NK-92 (cell line): ENCODE measurements at regions not wholly inside any gene's neighbourhood (a gene's known extent, or its start where the extent isn't known, plus 50 kb on each side); places are given as distances from the start of the nearest gene placed in this dataset.

Experiments
- DNase-seq: peaks from one replicate; lab custom pipeline; 2025; ENCODE audit not compliant: unreplicated experiment; lab: John Stamatoyannopoulos, UW

DNA sequence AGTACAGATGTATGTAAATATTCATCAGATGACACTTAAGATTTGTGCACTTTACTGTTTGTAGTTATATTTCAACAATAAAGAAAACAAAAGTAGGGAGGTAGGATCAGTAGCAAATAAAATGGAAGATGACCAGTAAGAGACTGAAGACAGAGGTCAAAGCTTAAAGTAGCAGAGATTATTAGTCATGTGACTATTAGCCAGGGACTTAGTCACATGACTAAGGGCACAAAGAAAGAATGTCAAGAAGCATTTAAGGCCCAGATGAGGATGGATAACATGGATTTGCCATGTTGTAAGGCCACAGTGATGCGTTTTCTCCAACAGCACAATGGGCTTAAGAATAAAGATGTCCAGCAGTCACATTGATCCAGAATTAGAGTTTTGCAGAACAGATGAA is 479.6 kb downstream of the BCOR start:
- no peak for DNase-seq

DNA sequence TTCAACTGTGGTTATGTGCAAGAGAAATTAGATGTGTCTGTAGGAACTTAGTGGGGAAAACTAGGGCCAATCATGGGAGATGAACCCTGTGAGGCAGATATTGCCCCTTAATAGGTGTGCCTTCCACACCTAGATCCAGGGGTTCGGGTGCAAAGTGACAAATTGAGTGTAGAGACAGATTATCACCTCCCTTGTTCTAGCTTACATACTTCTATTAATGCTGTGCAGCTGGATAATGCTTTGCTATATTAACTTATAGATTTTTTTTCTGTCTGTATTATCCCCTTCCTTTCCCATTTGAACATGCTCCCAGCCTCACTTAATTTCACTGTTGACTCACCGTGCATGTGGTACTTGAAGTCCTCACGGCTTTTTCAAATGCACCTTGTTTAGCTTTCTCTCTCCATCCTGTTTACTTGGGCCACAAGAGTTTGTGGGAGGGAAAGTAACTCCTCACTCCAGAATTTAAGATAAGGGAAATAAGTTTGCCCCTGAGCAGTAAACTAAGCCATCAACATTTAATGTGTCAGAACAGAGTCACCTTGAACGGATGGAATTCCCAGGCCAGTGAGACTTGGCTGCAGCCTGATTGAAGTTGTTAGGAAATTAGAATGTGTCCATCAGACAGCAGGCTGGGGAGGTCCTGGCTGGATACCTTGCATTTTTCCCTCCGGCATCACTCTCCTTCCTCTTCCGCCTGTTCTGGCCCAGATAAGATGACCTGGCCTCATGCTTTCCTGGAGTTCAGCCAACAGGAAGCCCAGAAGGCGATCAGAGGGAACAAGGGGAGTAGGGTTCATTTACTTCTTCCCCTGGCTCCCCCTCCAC is 478.4 kb downstream of the BCOR start:
- no peak for DNase-seq

DNA sequence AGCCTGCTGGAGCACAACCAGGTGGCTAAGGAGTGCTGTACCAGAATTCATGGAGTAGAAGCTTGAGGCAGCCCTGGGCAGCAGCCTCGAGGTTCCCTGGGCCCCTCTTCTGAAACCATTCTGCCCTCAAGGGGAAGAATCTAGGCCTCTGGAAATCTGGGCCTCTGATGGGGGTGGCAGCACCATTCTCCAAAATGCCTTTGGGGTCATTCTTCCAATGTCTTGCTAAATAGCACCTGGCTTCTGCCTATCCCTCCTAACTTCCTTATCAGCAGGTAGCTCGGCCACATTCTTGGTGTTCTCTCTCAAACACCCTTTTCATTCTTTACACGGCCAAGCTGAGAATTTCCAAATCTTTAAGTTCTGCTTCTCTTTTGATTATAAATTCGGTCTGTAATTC is 473.6 kb downstream of the BCOR start:
- DNase-seq, result no peak

DNA sequence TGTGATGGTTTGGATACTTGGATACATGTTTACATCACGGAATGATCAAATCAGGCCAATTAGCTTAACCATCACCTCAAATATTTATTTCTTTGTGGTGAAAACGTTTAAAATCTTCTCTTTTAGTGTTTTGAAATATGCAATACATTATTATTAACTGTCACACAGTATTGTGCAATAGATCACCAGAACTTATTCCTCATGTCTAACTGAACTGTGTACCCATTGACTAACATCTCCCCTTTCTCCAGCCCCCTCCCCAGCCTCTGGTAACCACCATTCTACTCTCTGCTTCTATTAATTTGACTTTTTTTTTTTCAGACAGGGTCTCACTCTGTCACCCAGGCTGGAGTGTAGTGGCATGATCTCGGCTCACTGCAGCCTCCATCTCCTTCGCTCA is 471.9 kb downstream of the BCOR start:
- DNase-seq, result no peak

DNA sequence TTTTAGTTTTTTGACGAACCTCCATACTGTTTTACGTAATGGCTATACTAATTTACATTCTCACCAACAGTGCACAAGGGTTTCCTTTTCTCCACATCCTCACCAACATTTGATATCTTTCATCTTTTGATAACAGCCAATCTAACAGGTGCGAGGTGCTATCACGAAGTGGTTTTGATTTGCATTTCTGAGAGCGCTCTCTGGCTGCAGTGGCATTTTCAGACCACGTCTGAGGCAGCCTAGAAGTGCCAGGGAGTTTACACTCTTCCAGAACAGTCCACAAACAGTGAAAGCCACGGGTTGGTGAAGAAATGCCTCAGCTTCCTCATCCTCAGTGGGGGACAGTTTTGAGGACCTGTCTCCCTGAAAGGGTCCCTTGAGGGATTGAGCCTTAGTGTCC is 471.0 kb downstream of the BCOR start:
- no peak for DNase-seq

DNA sequence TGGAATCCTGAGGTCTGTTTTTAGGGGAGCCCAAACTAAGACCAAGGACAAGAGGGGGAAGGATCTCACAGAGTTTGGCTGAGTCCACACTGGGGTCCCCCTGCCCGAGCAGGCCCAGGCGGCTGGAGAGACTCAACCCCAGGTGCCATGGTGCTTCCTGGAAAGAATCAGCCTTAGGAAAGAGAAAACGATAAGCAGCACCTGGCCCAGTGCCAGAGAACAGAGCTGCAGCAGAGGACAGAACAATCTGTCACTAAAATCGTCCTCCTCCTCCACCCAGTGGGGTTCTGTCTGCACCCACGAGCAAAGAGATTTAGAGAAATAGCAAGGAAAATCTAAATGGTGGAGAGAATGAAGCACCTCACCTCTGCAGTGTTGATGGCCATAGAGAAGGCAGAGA is 470.5 kb downstream of the BCOR start:
- DNase-seq, result no peak

DNA sequence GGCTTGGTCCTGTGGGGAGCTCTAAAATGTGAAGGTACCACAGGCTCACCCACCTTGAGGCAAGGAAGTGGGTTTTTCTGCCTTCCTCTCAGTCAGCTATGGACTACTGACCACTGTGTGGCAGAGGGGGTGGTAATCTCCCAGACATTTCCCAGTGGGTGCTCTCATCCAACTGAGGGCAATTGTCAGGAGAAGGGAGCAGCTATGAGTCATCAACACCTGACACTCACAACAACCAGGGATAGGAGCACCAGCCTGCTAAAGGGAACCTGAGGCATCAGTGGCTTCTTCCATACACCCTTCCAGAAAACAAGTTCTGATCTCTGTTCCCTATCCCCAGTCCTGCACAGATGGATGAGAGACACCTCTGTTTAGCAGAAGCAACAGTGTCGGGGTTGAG is 468.8 kb downstream of the BCOR start:
- DNase-seq, result no peak

DNA sequence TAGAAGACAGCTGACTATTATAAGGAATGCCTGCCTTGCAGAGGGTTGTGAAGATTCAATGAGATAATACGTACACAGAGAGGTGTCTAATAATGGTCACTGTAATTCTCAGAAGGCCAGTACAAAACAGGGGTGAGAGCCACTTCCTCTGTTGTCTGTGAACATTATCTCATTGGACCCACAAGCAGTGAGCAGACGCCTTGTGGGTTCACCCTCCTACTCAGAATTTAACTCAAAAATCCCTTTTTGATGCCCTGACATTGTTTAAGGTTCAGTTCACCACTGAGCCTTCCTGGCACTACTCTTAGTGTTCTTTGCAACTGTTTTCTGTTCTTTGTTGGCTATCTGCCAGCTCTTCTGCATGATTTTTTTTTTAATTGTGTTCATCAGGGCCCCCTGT is 467.4 kb downstream of the BCOR start:
- no peak for DNase-seq

DNA sequence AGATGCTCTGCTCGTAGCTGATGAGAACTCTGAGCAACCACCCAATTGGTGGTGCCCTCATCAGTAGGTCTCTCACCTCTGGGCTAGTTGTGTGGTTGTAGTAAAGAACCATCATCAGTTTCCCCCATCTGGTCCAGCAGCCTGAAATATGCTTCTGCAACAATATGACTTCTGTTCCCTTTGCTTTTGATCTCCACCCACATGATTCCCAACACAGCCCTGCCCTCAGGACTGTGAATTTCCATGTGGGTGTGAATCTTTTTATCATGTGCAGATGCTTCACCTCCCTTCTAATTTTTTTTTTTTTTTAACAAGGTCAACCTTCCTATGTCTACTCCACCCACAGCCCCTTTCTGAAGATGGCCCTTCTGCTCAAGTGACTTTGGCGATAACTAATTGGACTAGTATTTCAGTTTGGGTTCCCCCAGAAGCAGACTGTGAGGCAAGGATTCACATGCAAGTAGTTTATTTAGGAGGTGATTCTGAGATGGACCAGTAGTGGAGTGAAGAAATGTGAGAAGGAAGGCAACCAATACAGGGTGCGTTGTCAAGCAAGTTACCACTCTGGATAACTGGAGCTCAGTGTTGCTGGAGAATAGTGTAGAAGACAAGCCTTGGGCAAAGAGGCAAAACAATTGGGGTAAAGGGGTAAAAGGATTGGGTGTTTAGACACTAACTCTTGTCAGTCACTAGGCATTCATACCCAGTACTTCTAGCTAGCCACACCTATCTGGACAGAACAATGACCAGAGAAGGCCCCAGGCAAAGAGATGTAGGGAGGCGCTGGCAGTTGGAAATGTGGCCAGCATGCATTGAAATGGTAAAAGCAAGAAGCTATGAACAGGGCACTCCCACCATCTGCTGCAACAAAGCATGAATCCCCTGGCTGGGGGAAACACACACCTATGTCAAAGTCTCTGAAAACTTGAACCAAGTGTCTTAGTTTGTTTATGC is 466.2 kb downstream of the BCOR start:
- no peak for DNase-seq

DNA sequence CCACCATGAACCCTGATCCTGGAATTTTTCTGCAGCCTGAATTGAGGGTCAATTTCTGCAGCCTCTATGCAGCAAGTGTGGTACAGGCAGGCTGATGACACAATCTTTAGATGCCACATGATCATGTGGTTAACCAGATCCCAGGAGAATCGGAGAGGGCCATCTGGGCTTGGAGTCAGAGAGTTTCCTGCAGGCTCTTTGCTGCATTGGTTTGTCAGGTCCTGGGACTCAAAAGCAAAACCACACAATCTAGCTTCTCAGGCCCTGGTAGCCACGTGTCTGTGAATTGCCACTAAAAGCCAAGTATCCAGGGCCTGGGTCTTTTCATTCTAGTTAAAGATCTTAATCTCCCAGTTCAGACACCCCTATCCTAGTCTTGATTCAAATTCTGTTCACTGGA is 464.5 kb downstream of the BCOR start:
- DNase-seq, result no peak

DNA sequence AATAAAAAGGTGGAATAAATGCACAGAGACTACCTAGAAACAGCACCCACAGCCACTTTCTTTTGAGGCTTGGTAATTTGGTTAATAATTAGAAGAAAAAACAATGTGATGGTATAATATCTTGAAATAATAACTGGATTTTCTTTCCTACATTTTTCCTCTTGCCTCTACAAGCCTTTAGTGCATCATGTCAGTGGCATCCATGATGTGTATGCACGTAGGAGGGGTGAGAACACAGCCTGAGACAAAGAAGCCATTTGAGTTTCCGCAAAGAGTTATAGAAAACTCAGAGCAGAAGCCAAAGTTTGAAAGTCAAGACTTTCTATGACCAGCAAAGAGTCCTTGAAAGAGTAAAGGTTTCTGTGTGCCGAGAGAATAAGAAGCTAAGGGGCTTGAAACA is 461.3 kb downstream of the BCOR start:
- DNase-seq, result no peak

DNA sequence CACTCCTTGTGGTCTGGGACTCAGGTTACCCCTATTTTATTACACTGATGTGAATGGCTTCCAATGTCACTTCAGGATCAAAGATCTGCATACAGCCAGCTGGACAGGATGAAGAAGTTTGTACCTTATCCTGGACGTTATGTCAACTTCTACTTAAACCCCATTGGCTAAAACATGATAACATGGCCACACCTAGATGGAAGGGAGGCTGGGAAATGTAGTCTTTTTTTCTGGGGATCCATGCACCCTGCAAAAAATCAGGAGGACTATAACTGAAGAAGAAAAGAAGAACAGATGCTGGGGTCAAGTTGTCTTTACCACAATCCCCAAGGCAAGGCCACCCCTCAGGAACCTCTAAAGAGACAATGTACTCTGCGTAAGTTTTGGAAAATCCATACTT is 459.2 kb downstream of the BCOR start:
- DNase-seq, result no peak

DNA sequence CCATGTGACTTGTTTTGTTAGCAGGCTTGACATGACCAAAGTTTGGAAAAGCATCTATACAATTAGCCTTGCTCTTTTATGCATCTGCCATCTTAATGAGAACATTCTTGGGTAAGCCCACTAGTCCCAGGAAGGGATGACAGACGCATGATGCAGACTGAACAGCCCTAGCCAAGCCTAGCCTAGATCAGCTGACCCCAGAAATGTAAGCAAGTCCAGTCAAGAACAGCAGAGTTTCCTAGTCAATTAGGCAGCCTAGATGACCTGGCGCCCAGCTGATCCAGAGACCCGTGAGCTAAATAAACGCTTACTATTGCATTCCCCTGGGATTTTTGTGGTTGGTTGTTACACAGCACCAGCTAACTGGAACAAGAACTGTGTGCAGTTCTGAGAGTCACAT is 457.9 kb downstream of the BCOR start:
- no peak for DNase-seq

DNA sequence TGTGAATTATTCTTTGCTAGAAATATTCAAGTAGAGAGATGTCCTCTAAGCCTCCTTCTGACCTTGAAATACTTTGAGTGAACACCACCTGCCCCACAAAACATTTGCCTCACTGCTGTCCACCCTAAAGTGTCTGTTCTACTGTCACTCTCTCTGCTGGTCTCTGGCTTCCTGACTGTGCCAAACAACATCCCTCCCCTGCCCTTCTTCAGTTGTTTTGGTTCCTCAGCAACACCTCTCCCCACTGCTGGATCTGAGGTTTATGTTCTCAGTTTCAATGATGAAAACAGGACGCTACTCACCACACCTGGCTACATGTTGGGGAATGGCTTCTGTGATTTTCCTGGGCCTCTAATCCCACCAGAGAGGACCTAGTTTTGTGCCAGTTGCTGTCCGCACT is 456.9 kb downstream of the BCOR start:
- DNase-seq, result no peak

DNA sequence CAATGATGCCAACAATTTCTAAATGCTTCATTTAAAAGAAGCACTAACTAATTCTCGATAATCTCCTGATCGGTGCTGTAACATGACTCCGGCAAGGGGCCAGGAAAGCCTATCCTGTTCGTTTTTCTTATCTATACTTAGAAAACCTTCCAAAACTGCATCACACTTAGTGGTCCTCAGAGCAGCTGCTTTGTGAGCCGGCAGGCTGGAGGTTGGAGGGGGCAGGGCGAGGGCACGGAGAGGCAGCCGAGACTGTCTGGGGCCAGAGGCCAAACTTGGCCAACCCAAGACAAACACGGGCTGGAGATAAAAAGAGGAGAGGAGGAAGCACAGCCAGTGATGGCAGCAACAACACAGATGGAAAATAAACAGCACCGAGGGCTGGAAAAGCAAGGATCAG is 455.7 kb downstream of the BCOR start:
- DNase-seq, result no peak

DNA sequence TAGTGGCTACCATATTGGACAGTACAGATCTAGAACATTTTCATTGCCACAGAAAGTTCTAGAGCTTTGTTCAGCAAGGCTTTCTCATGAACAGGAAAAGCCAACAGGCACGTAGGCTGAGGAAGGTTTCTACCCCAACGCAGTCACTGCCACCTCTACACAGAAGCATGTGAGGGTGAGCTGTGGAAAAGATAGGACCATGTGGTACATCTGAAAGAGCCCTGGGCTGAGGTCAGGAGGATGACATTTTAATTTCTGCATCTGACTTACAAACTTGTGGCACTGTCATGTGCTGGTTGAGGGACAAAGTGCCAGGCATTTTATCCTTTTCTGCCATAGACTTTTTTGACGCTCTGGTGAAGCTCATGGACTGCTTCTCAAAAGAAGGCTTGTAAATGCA is 454.2 kb downstream of the BCOR start:
- no peak for DNase-seq

DNA sequence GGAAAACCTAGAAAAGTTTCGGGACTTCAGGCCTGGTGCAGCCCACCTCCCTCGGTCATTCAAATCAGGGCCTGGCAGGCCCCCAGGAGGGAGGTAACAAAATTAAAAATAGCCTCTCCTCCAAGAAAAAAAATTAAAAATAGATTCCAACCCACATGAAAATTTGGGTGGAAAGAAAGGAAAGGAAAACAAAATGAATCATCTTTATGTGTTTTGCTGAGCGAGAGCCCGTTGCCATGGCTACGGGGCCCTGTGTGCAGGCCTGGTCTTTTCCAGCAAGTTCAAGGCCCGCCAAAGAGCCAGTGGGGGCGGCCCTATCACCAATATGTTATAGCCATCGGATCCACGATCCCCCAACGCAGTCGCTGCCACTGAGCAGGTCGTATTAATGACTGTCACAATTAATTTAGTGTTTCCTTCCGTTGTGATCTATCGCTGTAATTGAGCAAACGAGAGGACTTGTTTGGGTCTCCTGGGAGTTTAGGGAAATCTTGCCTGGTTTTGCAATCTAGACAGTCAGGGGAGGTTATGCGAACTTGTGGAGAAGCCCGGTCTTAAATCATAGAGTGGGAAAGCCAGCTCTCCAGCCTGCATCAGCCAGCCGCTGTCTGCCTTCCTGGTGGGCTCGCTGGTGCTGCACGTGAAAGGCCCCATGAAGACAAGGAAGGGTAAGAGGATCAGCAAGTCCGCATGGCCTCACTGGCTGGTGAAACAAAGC is 452.4 kb downstream of the BCOR start:
- DNase-seq, result no peak

DNA sequence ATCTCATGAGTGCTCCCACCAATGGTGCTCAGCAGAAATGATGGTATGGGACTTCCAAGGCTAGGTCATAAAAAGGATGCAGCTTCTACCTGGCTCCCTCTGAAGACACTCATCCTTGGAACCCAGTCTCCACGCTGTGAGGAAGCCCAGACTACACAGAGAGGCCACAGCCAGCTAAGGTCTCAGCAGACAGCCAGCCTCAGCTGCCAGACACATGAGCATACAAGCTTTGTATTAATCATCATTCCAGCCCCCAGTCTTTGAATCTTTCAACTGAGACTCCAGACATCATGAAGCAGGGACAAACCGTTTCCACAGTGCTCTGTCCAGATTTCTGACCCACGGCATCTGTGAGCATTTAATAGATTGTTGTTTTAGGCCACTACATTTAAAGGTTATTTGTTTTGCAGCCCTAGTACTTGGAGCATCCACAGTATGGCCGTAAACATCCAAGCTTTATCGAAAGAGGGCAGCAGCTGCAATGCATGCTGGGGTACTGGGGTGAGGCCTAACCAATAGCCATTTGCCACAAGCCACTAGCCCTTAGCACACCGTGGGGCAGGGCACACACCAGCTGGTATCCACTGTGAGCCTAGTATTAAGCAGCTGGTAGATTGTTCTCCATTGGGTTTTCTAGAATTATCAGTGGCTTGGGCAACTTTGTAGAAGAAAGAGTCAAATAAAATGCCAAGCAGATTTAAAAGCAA is 449.1 kb downstream of the BCOR start:
- DNase-seq, result no peak

DNA sequence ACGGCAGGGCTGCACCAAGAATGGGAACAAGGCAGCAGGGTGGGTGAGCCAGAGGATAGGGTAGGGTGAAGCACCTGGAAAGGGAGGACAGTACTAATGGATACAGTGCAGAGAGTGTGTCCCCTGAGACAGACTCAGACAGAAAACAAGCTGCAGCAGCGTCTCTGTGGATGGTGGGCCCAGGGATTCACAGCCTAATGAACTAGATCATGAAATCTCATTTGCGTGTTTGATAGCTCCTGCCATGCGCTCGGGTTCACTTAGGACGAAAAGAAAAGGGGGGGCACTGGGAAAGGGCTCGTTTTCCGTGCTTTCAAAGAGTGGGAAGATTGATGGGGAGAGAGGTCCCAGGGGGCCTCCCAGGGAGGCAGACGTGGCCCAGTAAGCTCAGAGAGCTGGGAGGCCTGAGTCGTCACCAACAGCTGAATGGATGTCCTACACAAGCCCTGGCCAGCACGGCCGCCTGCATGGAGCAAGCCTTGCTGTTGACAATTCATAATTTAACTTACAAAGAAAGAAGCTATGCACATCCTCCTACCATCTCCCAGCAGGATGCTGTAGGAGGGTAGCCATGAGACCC is 446.9 kb downstream of the BCOR start:
- no peak for DNase-seq

DNA sequence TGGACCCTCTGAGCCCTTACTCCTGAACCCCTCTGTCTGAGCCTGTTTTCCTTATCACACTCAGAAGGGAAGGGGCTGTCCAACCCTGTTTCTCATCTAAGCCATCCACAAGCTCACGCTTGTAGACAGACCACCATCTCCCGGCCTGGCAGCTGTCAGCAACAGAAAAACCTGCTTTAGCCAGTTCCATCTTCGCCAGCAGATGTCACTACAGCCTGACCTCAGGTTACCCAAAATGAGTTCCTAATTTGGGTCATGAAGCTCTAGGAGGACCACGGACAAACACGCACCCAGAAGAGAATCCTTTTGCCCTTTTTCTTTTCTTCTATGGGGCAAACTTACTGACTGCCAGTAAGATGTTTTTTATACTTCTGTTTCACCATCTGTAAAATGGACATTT is 445.4 kb downstream of the BCOR start:
- no peak for DNase-seq

DNA sequence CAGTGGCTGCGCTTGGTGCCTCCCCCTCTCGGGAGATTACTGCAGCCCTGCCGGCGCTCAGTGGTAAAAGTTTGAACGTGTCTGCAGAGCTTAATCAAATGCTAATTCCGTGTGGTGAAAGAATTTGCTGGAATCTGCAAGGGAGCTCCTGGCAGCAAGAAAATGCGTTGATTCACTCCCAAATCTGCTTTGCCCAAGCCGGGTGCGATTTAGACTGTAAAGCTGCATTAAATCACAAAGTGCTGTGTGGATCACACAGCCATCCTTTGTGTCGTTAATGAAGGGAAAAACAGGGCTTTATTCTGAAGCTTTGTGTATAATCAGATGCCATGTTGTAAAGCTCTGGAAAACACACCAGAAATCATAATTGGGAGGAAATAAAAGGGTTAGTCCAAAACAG is 444.1 kb downstream of the BCOR start:
- no peak for DNase-seq
